Body of pancreas (tissue), 4 donors: ENCODE measurements at regions not wholly inside any gene's neighbourhood (a gene's known extent, or its start where the extent isn't known, plus 50 kb on each side); places are given as distances from the start of the nearest gene placed in this dataset.

ENCODE experiments used
- ATAC-seq: fragments of 150-250 bp; one replicate; pipeline ENCODE4 v1.9.1; 2016
- DNase-seq, 4 donors: peaks; one replicate each; pipeline ENCODE4 v3.0.0-alpha.2; 2019
- H3K27ac ChIP-seq, 4 donors: fragments of 200-600 bp; sonication (generic); 1 replicate in 3 of 4; 2 replicates in 1 of 4; pipeline versions ENCODE4 v1.5.1 to v1.6.1; 2016 to 2019; ENCODE audit warnings: mild to moderate bottlenecking in 1 of 4, mixed read lengths in 1 of 4, moderate library complexity in 1 of 4
- H3K27me3 ChIP-seq, 2 donors: fragments of 200-600 bp; sonication (generic); one replicate each; pipeline ENCODE4 v1.6.0; 2016; ENCODE audit warnings: mild to moderate bottlenecking in 1 of 2
- H3K36me3 ChIP-seq, 2 donors: fragments of 200-600 bp; sonication (generic); replicated peaks in 1 of 2; 2 replicates each; pipeline ENCODE4 v1.5.1; 2016; ENCODE audit warnings: low read depth in 2 of 2; ENCODE audit not compliant: insufficient read depth in 1 of 2
- H3K4me1 ChIP-seq: fragments of 200-600 bp; sonication (generic); one replicate; pipeline ENCODE4 v1.6.0; 2016
- H3K4me3 ChIP-seq, 2 donors: fragments of 200-600 bp; sonication (generic); 1 replicate in 1 of 2; 2 replicates in 1 of 2; pipeline ENCODE4 v1.5.1; 2016 to 2019
- H3K9me3 ChIP-seq, 3 donors: fragments of 200-600 bp; sonication (generic); 1 replicate in 2 of 3; 2 replicates in 1 of 3; pipeline ENCODE4 v1.5.1; 2016
- POLR2A ChIP-seq, 3 donors: fragments of 450-650 bp; IDR thresholded peaks; one replicate each; pipeline ENCODE4 v1.6.1; 2016; ENCODE audit warnings: antibody characterized with exemption in 3 of 3, mild to moderate bottlenecking in 2 of 3
- WGBS, 2 donors: methylation state at CpG; one replicate each; pipeline ENCODE4 v1.1.5; 2017; 5-methylcytosine and 5-hydroxymethylcytosine counted together
- intact Hi-C: fragments of 100-400 bp; cut with DNase I; formaldehyde crosslinking; loops from one replicate; pipeline ENCODE4 v1.15.1; 2023
- TF ChIP-seq, protein P1 (sequence below), 7 experiments: fragments of 450-650 bp in 4 of 7; fragments of 200-600 bp in 3 of 7; sonication (generic) in 3 of 7; IDR thresholded peaks; one replicate each; pipeline ENCODE4 v1.5.1; 2016 to 2019; ENCODE audit warnings: antibody characterized with exemption in 7 of 7

DNA sequence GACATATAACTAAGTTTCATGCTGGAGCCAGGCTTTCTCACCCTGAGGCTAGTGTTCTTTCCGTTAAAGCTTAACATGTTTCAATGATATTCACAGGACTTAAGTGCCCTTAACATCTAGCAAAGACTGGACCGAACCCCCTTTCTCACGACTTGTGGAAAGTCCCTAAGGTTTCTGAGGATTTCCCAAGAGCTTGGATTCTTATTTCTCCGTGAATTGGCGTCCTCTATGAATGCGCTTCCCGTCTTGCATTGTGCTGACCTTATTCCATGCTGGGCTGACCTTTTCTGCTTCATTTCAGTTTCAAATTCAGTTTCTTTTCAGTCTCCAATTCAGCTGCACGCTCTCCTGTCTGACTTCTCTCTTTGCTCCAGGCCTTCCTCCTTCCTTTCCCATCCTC lies 206.4 kb downstream of the HS3ST3A1 start:
- no peak overlapping the region for H3K27ac ChIP-seq

DNA sequence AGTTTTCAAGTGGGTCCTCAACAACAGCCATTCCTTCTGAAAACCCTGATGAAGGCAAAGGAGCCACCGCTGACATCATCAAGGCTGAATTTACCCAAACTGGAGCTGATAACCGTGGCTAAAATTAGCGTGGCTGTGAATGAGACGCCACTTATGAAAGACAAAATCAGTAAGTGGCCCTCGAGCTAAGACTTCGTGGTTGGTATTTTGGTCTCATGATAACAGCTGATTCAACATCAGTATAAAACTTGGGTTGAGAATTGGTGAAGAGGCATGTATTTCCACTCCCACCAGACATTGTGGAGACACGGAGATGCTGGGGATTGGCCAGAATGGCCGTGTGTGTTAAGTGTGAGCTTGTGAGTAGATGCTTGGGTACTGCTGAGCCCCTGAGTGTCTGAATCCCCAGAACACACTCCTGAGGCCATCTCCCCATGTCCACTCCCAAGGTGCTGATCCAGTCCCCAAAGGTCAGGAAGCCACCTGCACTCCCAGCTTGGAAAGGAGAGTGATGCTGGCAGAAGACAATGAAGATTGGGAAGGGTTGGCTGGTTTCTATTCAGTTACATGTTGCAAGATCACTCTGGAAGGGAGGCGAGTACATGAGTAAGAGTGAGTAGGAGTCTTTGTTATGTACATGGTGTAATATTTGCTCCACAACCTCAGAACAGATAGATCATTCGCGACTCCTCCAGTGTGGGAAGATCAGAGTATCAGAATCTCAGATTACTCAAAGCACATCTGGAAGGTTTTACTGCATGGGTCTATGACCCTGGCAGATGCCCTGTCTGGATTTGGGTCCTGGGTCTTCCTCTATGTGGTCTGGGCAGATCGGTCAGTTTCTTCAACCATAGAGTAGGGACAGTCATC lies 207.7 kb downstream of the HS3ST3A1 start:
- Histone ChIP-seq H3K27me3 (no peaks in the 10 kb centered on the region), H3K9me3 (no peaks in the 10 kb centered on the region), H3K27ac (no peak overlapping the region), H3K4me1 (no peaks in the 10 kb centered on the region), H3K4me3 (no peak overlapping the region), H3K36me3 (no peaks in the 10 kb centered on the region)
- intact Hi-C loops: no loop called here
- WGBS, 2 donors: 85 to 87% methylated on average over 12 of the region's 12 CpGs
- DNase-seq (no peak), ATAC-seq (no peak)
- no peak for TF ChIP-seq POLR2A (IDR thresholded peaks at IDR 0.05)
- TF ChIP-seq, protein P1, sequence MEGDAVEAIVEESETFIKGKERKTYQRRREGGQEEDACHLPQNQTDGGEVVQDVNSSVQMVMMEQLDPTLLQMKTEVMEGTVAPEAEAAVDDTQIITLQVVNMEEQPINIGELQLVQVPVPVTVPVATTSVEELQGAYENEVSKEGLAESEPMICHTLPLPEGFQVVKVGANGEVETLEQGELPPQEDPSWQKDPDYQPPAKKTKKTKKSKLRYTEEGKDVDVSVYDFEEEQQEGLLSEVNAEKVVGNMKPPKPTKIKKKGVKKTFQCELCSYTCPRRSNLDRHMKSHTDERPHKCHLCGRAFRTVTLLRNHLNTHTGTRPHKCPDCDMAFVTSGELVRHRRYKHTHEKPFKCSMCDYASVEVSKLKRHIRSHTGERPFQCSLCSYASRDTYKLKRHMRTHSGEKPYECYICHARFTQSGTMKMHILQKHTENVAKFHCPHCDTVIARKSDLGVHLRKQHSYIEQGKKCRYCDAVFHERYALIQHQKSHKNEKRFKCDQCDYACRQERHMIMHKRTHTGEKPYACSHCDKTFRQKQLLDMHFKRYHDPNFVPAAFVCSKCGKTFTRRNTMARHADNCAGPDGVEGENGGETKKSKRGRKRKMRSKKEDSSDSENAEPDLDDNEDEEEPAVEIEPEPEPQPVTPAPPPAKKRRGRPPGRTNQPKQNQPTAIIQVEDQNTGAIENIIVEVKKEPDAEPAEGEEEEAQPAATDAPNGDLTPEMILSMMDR (IDR thresholded peaks at IDR 0.05): no peak

More for the DNA sequence above, 206.4 kb downstream of the HS3ST3A1 start:
- Histone ChIP-seq H3K27me3 (no peaks in the 10 kb centered on the region), H3K9me3 (no peaks in the 10 kb centered on the region), H3K4me1 (no peaks in the 10 kb centered on the region), H3K36me3 (no peaks in the 10 kb centered on the region), H3K4me3 (no peak overlapping the region)
- intact Hi-C loops: no loop called here
- DNase-seq (no peak), ATAC-seq (no peak)
- WGBS, 2 donors: 81 to 87% methylated on average over 8 of the region's 8 CpGs
- TF ChIP-seq, protein P1 (IDR thresholded peaks at IDR 0.05): no peak
- no peak for TF ChIP-seq POLR2A (IDR thresholded peaks at IDR 0.05)

DNA sequence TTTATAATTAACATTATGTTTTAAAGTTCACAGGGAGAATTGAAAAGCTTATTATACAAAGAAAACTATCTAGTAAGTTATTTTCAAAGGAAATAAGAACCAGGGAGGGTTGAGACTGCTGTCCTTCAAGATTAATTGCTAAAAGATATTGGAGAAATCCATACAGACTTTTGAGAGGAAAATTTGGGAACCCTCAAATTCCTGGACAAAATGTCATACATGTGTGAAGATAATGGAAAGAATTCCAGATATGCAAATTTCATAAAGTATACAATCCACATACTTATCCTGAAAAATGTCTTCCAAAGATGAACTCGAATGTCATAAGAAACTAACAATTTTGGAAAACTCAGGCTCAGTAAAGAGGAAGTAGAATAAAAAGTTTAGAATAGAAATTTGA lies 213.8 kb downstream of the HS3ST3A1 start:
- intact Hi-C loops: no loop called here
- H3K4me1 ChIP-seq: no peaks in the 10 kb centered on the region
- H3K36me3 ChIP-seq: no peaks in the 10 kb centered on the region
- TF ChIP-seq POLR2A (IDR thresholded peaks at IDR 0.05): no peak
- TF ChIP-seq, protein P1 (IDR thresholded peaks at IDR 0.05): no peak
- no peak overlapping the region for H3K27ac ChIP-seq
- H3K27me3 ChIP-seq: no peaks in the 10 kb centered on the region
- DNase-seq: no peak
- no peaks in the 10 kb centered on the region for H3K9me3 ChIP-seq
- ATAC-seq: no peak
- WGBS, 2 donors: 57 to 71% methylated on average over 1 of the region's 1 CpG
- H3K4me3 ChIP-seq: no peak overlapping the region

DNA sequence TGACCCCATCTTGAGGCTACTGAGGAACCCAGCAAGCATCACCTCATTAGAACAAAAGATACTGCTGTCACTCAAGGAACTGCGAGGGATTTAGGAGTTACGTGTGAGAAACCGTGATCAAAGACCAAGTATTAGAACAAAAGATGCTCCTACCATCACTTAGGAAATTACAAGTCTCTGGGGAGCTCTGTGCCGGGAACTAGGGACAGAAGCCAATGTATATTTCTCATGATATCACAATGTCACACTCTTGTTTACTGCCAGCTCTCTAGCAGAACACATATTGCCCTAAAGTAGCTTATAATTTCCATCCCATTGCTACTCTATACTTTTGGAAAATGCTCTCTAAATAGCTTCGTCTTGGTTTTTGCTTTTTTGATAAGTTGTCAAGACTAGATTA lies 214.5 kb downstream of the HS3ST3A1 start:
- DNase-seq (no peak), ATAC-seq (no peak)
- WGBS, 2 donors: 64 to 75% methylated on average over 5 of the region's 5 CpGs
- intact Hi-C loops: no loop called here
- H3K27me3 ChIP-seq: no peaks in the 10 kb centered on the region
- H3K9me3 ChIP-seq: no peaks in the 10 kb centered on the region
- no peak overlapping the region for H3K4me3 ChIP-seq
- no peaks in the 10 kb centered on the region for H3K4me1 ChIP-seq
- H3K36me3 ChIP-seq: no peaks in the 10 kb centered on the region
- H3K27ac ChIP-seq: no peak overlapping the region
- TF ChIP-seq POLR2A (IDR thresholded peaks at IDR 0.05): no peak
- TF ChIP-seq, protein P1 (IDR thresholded peaks at IDR 0.05): no peak

DNA sequence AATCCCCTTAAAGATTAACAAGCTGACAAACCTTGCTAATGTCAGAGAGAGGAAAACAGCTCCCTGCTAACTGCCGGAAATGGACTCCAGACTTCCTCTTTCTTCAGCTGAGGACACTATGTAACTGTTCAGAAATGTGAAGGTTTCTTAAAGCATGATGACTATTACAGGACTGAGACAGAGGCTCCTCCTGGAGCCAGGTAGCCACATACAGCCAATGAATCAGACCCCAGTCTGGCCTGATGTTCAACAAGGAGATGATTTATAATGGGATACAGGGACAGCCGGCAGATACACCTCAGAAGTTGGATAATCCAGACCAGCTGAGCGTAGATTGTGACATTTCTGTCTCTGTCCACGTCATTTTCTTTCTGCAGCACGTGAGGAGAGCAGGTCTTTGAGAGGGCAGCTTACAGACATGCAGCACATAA lies 216.2 kb downstream of the HS3ST3A1 start:
- Histone ChIP-seq H3K4me3 (no peak overlapping the region), H3K27ac (peak overlapping the region in 1 of 4 donors; percentile 36), H3K4me1 (no peaks in the 10 kb centered on the region), H3K36me3 (no peaks in the 10 kb centered on the region), H3K9me3 (no peaks in the 10 kb centered on the region), H3K27me3 (no peaks in the 10 kb centered on the region)
- TF ChIP-seq, protein P1 (IDR thresholded peaks at IDR 0.05): no peak
- no peak for TF ChIP-seq POLR2A (IDR thresholded peaks at IDR 0.05)
- DNase-seq (no peak), ATAC-seq (no peak)
- 46 to 66% methylated on average over 5 of the region's 5 CpGs for WGBS, 2 donors
- intact Hi-C loops: no loop called here
